ENCODE measurements at regions not wholly inside any gene's neighbourhood (a gene's known extent, or its start where the extent isn't known, plus 50 kb on each side); places are given as distances from the start of the nearest gene placed in this dataset.

GRCh38 chr18:72206814-72207213, 337.3 kb downstream of the CBLN2 start:
- FAIRE-seq (no peak), DNase-seq (ENCODE audit: low read depth in 1 of 2, low spot score in 1 of 2) (no peak), ATAC-seq (no peak)
- H3K27ac ChIP-seq, result no peak overlapping the region
- H3K4me1 ChIP-seq, result no peaks in the 10 kb centered on the region
- H3K9me3 ChIP-seq, result no peaks in the 10 kb centered on the region
- ChIA-PET CTCF (no interaction called here), POLR2A (no interaction called here)
- H3K4me3 ChIP-seq, result no peak overlapping the region
- TF ChIP-seq GATA3 (IDR thresholded peaks at IDR 0.05; ENCODE audit: borderline replicate concordance), result no peak
- TF ChIP-seq NPAS2 (CRISPR knock-in tag; IDR thresholded peaks at IDR 0.05; ENCODE audit: borderline replicate concordance), result no peak
- TF ChIP-seq CHD2 (IDR thresholded peaks at IDR 0.05; ENCODE audit: low read length, partially characterized antibody), result no peak
- no peak for TF ChIP-seq BHLHE40 (IDR thresholded peaks at IDR 0.05; ENCODE audit: low read depth, low read length)
- TF ChIP-seq RAD21 (conservative IDR thresholded peaks at IDR 0.05 in 1 of 2, IDR thresholded peaks at IDR 0.05 in 1 of 2), result no peak
- no peak for TF ChIP-seq ZC3H11A (IDR thresholded peaks at IDR 0.05)
- 29% methylated on average over 1 of the region's 1 CpG for WGBS (ENCODE audit: missing lambda C conversion rate)
- H3K4me2 ChIP-seq, result no peak overlapping the region

DNA sequence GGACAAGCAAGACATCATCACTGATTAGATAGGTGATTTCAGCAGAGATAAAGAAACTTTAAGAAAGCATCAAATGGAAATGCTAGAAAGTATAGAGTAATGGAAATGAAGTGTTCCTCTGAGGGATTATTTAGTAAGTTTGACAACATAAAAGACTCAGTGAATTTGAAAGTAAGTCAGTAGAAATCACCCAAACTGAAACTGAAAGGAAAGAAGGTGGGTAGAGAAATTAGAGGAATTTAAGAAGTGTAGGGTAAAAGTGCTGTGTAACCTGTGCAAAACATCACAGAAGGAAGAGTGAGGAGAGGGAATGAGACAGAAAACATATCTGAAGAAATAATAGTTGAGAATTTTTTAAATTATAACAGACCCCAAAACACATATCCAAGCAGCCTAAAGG, 343.1 kb downstream of the CBLN2 start:
- ChIA-PET POLR2A (no interaction called here), CTCF (no interaction called here)
- Histone ChIP-seq H3K4me1 (no peaks in the 10 kb centered on the region), H3K4me3 (no peak overlapping the region), H3K9me3 (no peaks in the 10 kb centered on the region), H3K27ac (no peak overlapping the region), H3K4me2 (no peak overlapping the region)
- no peak for TF ChIP-seq RARB (CRISPR knock-in tag; IDR thresholded peaks at IDR 0.05)
- ATAC-seq, result no peak
- FAIRE-seq, result no peak
- no peak for DNase-seq (ENCODE audit: low read depth in 1 of 2, low spot score in 1 of 2)

DNA sequence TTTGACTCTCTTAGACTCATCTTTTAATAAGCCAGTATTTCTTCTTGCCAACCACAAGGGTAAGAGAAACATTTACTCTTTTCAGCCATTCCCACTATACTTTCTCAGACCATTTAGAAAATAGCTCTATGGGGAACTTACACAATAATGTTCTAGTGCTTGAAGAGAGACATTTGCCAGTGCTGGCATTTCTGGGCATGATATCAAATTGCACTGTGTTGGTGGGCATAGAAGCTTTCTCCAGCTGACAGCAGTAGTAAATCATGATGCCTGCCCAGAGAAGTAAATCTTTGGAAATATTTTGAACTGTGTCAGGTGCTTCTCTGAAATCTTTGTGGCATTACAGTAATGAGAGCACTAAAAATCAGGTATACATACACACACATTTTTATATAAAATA, 346.6 kb downstream of the CBLN2 start:
- no peak overlapping the region for H3K4me2 ChIP-seq
- POLR2A ChIA-PET, result no interaction called here
- H3K4me3 ChIP-seq, result no peak overlapping the region
- FAIRE-seq, result no peak
- CTCF ChIA-PET, result no interaction called here
- no peak for ATAC-seq
- H3K27ac ChIP-seq, result no peak overlapping the region
- no peak for TF ChIP-seq ZFP36 (IDR thresholded peaks at IDR 0.05; ENCODE audit: borderline replicate concordance, partially characterized antibody)
- no peak for TF ChIP-seq CBX2 (IDR thresholded peaks at IDR 0.05; ENCODE audit: borderline replicate concordance, low read depth)
- no peak for TF ChIP-seq E2F6 (IDR thresholded peaks at IDR 0.05; ENCODE audit: borderline replicate concordance, low read depth)
- TF ChIP-seq EP300 (IDR thresholded peaks at IDR 0.05), result no peak
- TF ChIP-seq ATOH8 (CRISPR knock-in tag; IDR thresholded peaks at IDR 0.05; ENCODE audit: low read depth), result no peak
- TF ChIP-seq CHD2 (IDR thresholded peaks at IDR 0.05; ENCODE audit: low read length, partially characterized antibody), result no peak
- TF ChIP-seq TFCP2L1 (CRISPR knock-in tag; IDR thresholded peaks at IDR 0.05), result no peak
- no peak for TF ChIP-seq RFX5 (IDR thresholded peaks at IDR 0.05)
- TF ChIP-seq CEBPB (IDR thresholded peaks at IDR 0.05), result no peak
- no peak for TF ChIP-seq ZC3H11A (IDR thresholded peaks at IDR 0.05)
- no peak for TF ChIP-seq KDM1A (IDR thresholded peaks at IDR 0.05; ENCODE audit: low read depth)
- TF ChIP-seq EHMT2 (IDR thresholded peaks at IDR 0.05; ENCODE audit: low read depth), result no peak
- no peak for TF ChIP-seq CBX8 (IDR thresholded peaks at IDR 0.05)
- TF ChIP-seq RNF2 (IDR thresholded peaks at IDR 0.05; ENCODE audit: borderline replicate concordance, low read depth), result no peak
- TF ChIP-seq RCOR1 (IDR thresholded peaks at IDR 0.05; ENCODE audit: low read depth, low read length), result no peak
- no peak for TF ChIP-seq BHLHE40 (IDR thresholded peaks at IDR 0.05; ENCODE audit: low read depth, low read length)
- TF ChIP-seq MAX (IDR thresholded peaks at IDR 0.05), result no peak
- no peak for TF ChIP-seq HEYL (CRISPR knock-in tag; IDR thresholded peaks at IDR 0.05)
- TF ChIP-seq JUNB (IDR thresholded peaks at IDR 0.05), result no peak
- no peak for TF ChIP-seq ESRRA (IDR thresholded peaks at IDR 0.05; ENCODE audit: borderline replicate concordance, low read length)
- no peak for DNase-seq (ENCODE audit: low read depth in 1 of 2, low spot score in 1 of 2)
- no peaks in the 10 kb centered on the region for H3K9me3 ChIP-seq
- no peaks in the 10 kb centered on the region for H3K4me1 ChIP-seq
